ENCODE measurements at regions not wholly inside any gene's neighbourhood (a gene's known extent, or its start where the extent isn't known, plus 50 kb on each side); places are given as distances from the start of the nearest gene placed in this dataset.

DNA sequence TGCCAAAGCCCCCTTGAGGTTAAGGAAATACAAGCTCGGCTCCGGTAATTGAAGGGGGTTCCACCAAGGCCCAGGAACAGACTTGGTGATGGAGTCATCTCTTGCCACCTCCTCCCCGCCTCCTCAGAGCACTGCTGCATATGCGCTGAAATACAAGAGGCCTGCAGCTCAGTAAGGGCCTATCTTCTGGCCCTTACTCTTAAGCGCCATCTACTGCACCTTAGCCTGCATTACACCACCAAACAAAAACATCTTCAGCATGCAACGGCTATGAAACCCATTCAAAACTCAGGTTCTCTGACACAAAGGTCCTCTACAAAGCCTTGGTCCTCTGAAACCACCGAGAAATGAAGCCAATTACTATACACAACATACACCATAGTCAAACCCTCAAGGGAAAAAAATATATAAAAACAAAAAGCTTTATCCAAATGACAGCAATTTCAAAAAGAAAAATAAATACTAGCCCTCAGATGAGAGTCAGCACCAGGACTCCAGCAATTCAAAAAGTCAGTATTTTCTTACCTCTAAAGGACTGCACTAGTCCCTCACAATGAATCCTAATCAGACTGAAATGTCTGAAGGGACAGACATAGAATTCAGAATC, 176.8 kb upstream of the TBX20 start:
- Mint-ChIP-seq H3K36me3 (no peaks in the 10 kb centered on the region), H3K27ac (no peak overlapping the region), H3K9me3 (peaks cover 0 to 6% (median 0%) of the 10 kb centered on the region in 6 donors), H3K4me1 (no peaks in the 10 kb centered on the region), H3K4me3 (no peak overlapping the region), H3K27me3 (ENCODE audit: low read depth in 3 of 3) (peaks cover 5 to 13% (median 5%) of the 10 kb centered on the region in 3 donors)
- no peak for DNase-seq

DNA sequence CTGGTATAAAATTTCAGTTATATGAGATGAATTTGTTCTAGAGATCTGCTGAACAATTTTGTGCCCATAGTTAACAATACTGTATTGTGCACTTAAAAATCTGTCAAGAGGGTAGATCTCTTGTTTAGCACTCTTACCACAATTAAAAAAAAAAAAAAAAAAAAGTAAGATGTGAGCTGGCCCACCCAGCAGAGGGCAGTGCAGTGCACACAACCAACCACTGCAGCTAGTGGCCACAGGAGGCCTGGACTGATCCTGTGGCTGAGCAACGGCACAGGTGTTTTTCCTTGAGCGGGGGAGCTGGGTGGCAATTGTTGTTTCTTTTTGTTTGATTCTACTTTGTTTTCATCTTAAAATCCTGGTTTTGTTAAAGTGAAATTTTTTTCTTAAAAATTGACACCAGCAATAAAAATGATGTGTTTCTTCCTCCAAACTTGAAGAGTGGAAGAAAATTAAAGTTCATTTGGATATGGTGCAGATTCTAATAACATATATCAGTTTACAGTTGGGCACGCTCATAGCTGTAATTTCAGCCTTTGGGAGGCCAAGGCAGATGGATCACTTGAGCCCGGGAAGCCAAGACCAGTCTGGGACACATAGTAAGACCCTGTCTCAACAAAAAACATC, 171.1 kb upstream of the TBX20 start:
- H3K36me3 Mint-ChIP-seq = no peaks in the 10 kb centered on the region
- peaks cover 2 to 6% (median 5%) of the 10 kb centered on the region in 3 donors for H3K27me3 Mint-ChIP-seq (ENCODE audit: low read depth in 3 of 3)
- DNase-seq = peak; percentile 31 to 55 (median 51)
- no peak overlapping the region for H3K27ac Mint-ChIP-seq
- no peaks in the 10 kb centered on the region for H3K4me1 Mint-ChIP-seq
- no peaks in the 10 kb centered on the region for H3K9me3 Mint-ChIP-seq
- no peak overlapping the region for H3K4me3 Mint-ChIP-seq

DNA sequence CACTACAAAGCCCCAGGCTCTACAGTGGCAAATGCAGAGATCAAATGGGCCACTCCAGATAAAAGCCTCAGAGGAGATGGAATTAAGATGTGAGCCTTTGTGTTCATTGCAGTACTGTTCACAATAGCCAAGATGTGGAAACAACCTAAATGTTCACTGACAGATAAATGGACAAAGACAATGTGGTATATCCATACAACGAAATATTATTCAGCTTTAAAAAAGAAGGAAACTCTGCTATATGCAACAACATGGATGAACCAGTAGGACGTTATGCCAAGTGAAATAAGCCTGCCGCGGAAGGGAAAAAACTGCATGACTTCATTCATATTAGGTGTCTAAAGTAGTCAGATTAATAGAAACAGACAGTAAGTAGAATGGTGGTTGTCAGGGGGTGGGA, 170.5 kb upstream of the TBX20 start:
- Mint-ChIP-seq H3K27ac (no peak overlapping the region), H3K36me3 (no peaks in the 10 kb centered on the region), H3K9me3 (no peaks in the 10 kb centered on the region), H3K4me3 (no peak overlapping the region), H3K4me1 (no peaks in the 10 kb centered on the region), H3K27me3 (ENCODE audit: low read depth in 3 of 3) (peaks cover 2 to 6% (median 5%) of the 10 kb centered on the region in 3 donors)
- no peak for DNase-seq

DNA sequence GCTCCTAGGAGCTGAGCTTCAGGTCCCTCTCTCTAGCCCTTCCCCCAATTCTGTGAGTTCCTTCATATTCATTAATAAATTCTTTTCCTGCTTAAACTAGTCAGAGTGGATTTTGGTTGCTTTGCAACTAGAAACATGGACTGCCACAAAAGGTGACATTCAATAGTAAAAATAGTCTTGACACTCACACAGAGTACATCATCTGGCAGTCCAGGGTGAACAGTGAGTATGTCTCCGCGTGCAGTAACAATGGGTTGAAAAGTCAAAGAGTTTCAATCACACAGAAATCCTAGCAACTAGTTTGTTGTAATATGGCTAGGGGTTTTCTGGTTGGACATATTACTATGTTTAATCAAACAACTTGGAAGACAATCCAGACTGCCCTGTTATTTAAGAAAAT, 168.8 kb upstream of the TBX20 start:
- Mint-ChIP-seq H3K27me3 (ENCODE audit: low read depth in 3 of 3) (peaks cover 0 to 5% (median 5%) of the 10 kb centered on the region in 3 donors), H3K36me3 (no peaks in the 10 kb centered on the region), H3K27ac (no peak overlapping the region), H3K4me1 (no peaks in the 10 kb centered on the region), H3K4me3 (no peak overlapping the region), H3K9me3 (no peaks in the 10 kb centered on the region)
- DNase-seq = no peak

DNA sequence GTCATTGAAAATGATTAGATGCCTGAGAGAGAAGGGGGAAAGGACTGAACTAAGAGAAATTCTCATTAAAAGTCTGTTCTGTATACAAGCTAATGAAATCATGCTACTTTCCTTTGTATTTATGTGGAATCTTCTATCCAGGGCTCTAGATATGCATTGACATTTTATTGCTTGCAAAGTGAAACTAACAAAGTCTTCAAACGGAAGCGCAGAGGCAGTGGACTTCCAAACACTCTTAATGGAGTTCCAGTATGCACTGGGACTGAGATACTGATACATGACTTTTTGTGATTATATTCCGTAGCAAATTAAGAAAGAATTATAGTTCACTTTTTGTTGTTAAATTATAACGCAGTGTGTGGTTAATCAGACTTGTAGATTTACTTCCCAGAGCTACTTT, 166.8 kb upstream of the TBX20 start:
- H3K27ac Mint-ChIP-seq = no peak overlapping the region
- no peaks in the 10 kb centered on the region for H3K9me3 Mint-ChIP-seq
- DNase-seq = no peak
- peak overlapping the region in 1 of 5 donors; percentile 25 for H3K4me3 Mint-ChIP-seq
- H3K27me3 Mint-ChIP-seq (ENCODE audit: low read depth in 3 of 3) = peaks cover 0 to 7% (median 0%) of the 10 kb centered on the region in 3 donors
- no peaks in the 10 kb centered on the region for H3K4me1 Mint-ChIP-seq
- no peaks in the 10 kb centered on the region for H3K36me3 Mint-ChIP-seq

DNA sequence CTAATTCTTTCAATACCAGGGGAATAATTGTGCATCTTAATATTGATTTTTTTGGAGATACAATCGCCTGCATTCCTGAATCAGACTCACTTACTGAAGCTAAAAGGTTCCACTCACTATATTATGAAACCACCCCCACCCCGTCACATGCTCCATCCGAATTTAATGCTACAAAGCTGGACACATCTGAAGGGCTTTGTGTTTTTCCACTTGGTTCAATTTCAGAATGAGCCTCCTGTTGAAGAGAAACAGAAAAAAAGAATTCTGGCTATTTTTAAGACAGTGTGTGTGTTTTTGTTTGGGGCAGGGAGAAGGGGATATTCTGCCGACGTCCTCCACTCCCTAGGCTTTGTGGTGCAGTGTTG, 165.5 kb upstream of the TBX20 start:
- DNase-seq = no peak
- peaks cover 0 to 5% (median 0%) of the 10 kb centered on the region in 3 donors for H3K27me3 Mint-ChIP-seq (ENCODE audit: low read depth in 3 of 3)
- no peak overlapping the region for H3K27ac Mint-ChIP-seq
- H3K36me3 Mint-ChIP-seq = no peaks in the 10 kb centered on the region
- H3K4me1 Mint-ChIP-seq = no peaks in the 10 kb centered on the region
- no peaks in the 10 kb centered on the region for H3K9me3 Mint-ChIP-seq
- H3K4me3 Mint-ChIP-seq = no peak overlapping the region

DNA sequence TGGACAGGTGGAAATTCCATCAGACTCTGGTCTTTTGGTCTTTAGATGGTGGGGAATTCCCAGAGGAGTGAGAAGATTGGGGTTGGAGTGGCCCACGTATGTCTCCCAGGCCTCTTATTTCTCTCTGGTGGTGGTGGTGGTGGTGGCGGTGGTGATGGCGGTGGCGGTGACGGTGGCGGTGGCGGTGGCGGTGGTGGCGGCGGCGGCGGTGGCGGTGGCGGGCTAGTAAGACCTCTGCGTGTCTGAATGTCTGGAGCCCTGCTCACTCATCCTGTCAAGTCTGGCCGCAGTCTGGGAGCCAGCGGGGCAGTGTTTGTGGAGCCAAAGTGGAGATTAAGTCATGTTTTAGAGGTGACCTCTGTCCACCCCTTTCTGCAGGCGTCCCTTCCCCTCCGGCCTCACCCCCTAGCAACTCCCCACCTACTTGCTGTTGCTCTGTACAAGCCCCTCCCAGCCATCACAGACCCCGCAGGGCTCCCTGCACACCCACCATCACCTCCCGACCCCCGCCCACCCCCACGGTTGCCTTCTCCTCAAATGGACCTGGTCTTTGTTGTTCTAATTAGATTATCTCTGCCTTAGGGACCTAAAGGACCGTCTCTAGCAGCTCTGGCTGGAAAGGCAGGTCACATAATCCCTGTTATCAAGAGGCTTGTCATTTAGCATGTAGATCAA, 165.0 kb upstream of the TBX20 start:
- H3K4me3 Mint-ChIP-seq = no peak overlapping the region
- no peaks in the 10 kb centered on the region for H3K36me3 Mint-ChIP-seq
- no peak overlapping the region for H3K27ac Mint-ChIP-seq

DNA sequence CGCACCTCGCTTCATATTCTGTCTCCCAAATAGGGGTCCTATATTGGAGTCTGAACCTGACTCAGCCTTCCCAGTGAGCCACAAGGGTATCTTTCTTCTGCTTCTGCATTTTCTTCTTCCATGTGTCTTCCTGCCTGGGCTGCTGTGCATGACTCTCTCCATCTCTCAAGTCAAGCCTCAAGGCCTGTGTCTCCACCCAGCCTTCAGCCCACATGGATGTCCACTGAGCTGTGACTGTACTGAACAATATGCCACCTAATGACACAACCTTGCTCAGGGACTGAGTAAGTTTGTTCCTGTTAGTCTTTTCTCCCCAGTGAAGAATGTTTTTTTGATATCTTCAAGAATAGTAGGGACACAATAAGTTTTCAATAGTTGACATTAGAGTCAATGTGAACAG, 162.7 kb upstream of the TBX20 start:
- Mint-ChIP-seq H3K4me1 (no peaks in the 10 kb centered on the region), H3K36me3 (no peaks in the 10 kb centered on the region), H3K4me3 (no peak overlapping the region), H3K9me3 (no peaks in the 10 kb centered on the region), H3K27me3 (ENCODE audit: low read depth in 3 of 3) (peaks cover 0 to 11% (median 2%) of the 10 kb centered on the region in 3 donors), H3K27ac (no peak overlapping the region)
- no peak for DNase-seq

More for the DNA sequence above, 165.0 kb upstream of the TBX20 start:
- DNase-seq = no peak
- H3K9me3 Mint-ChIP-seq = no peaks in the 10 kb centered on the region
- no peaks in the 10 kb centered on the region for H3K4me1 Mint-ChIP-seq
- H3K27me3 Mint-ChIP-seq (ENCODE audit: low read depth in 3 of 3) = peaks cover 0 to 5% (median 0%) of the 10 kb centered on the region in 3 donors

DNA sequence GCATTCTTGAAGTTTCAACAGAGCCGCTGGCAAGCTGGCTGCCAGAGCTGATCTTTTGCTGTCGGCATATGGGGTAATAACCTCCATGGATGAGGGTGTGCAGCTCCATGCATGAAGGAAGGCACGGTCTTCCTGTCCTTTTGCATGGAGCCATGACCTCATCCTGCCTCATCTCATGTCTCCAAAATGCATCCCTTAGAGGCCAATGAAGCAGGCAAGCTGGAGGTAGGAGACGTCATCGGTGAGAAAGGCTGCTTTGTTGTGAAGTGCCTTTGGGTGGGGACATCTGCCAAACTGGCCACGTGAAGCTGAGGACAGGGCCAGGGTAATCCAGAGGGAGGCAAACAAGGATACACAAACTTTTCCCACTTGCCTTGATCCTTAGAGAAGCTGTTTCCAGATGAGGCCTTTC, 161.5 kb upstream of the TBX20 start:
- Mint-ChIP-seq H3K4me1 (no peaks in the 10 kb centered on the region), H3K9me3 (no peaks in the 10 kb centered on the region), H3K4me3 (no peak overlapping the region), H3K27me3 (ENCODE audit: low read depth in 3 of 3) (peaks cover 0 to 11% (median 2%) of the 10 kb centered on the region in 3 donors), H3K36me3 (no peaks in the 10 kb centered on the region), H3K27ac (no peak overlapping the region)
- DNase-seq = no peak

DNA sequence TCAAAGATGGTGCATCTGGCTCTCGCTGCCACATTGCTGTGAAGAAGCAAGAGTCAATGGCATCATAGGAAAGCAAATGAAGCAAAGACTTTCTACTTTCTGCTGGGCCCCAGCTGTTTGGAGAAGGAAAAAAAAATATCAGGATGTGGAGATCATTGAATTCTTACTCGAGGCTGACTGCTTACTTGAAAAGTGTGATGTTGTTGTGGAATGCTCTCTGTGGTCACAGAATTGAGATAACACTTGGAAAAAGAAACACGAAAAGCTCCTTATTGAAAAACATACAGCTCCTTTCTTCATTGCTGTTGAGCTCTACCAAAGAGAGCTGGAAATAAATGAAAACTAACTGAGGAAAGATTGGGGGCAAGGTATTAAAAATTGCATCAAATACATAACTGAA, 157.4 kb upstream of the TBX20 start:
- Mint-ChIP-seq H3K4me3 (no peak overlapping the region), H3K4me1 (no peaks in the 10 kb centered on the region), H3K36me3 (no peaks in the 10 kb centered on the region), H3K27ac (no peak overlapping the region), H3K27me3 (ENCODE audit: low read depth in 3 of 3) (peaks cover 0 to 15% (median 3%) of the 10 kb centered on the region in 3 donors), H3K9me3 (no peaks in the 10 kb centered on the region)
- DNase-seq = no peak

DNA sequence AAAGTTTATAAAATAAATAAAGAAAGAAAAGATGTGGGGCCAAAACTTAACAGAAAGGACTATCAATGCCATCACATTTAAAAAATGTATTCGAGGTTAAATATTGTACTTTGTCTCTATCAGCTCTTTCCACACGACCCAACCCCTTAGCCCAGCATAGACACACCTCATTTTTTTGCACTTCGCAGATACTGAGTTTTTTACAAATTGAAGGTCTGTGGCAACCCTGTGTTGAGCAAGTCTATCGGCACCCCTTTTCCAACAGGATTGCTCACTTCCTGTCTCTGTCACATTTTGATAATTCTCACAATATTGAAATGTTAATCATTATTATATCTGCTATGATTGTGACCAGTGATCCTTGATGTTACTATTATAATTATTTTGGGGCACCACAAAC, 151.6 kb upstream of the TBX20 start:
- H3K4me1 Mint-ChIP-seq = no peaks in the 10 kb centered on the region

DNA sequence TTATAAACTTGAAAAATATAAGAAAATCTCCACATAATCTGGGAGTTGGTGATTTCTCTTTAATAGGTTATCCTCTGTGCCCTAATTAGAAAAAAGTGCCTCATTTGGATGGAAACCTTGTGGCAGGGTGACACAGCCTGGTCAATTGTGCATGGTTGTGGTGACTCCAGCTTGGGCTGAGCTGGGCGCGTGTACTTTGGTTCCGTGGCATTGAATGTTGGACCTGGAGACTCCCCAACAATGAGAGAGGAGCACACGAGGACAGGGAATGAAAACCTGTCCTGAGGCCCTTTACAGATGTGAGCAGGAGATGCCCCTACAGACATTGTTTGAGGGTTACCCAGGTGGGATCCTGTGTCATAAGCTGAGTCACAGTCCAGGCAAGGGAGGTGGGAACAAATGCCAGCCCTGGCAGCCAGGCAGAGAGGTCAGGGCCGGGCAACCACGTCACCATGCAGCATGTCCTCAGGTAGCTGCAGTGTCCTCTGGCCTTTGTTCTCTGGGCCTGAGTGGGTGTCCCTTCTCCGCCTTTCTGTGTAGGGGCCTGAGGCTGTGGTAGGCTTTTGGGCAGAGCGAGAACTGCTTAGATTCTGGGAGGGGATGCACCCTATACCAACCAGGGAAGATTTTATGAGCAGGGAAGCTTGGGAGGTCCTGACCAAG, 147.4 kb upstream of the TBX20 start:
- Mint-ChIP-seq H3K9me3 (peaks cover 0 to under 1% (median 0%) of the 10 kb centered on the region in 6 donors), H3K4me1 (no peaks in the 10 kb centered on the region), H3K27me3 (ENCODE audit: low read depth in 3 of 3) (peaks cover 0 to 5% (median 3%) of the 10 kb centered on the region in 3 donors), H3K27ac (no peak overlapping the region), H3K4me3 (no peak overlapping the region), H3K36me3 (no peaks in the 10 kb centered on the region)
- no peak for DNase-seq

More for the DNA sequence above, 151.6 kb upstream of the TBX20 start:
- Mint-ChIP-seq H3K27me3 (ENCODE audit: low read depth in 3 of 3) (peaks cover 3 to 6% (median 5%) of the 10 kb centered on the region in 3 donors), H3K9me3 (no peaks in the 10 kb centered on the region), H3K4me3 (no peak overlapping the region), H3K27ac (no peak overlapping the region), H3K36me3 (no peaks in the 10 kb centered on the region)
- DNase-seq = no peak

DNA sequence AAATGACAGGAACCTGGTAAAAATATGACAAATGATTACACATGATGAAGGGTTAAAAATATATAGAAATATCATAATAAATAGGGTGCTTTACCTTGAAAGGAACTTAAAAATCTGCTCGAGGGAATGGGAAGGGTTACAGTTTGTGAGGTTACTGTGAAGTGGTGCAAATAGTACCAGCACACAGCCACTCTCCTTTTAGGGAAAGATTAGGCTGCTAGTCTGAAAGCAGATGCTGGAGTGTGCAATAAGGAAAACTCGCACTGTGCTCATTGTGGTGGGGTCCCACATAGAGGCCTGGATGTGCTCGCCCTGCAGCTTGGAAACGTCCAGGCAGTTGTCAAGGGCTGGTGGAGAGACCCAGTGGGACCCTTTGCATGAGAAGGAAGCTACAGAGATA, 145.9 kb upstream of the TBX20 start:
- no peaks in the 10 kb centered on the region for H3K4me1 Mint-ChIP-seq
- no peak for DNase-seq
- H3K9me3 Mint-ChIP-seq = peaks cover 0 to 1% (median 0%) of the 10 kb centered on the region in 6 donors
- peaks cover 2 to 5% (median 3%) of the 10 kb centered on the region in 3 donors for H3K27me3 Mint-ChIP-seq (ENCODE audit: low read depth in 3 of 3)
- no peak overlapping the region for H3K27ac Mint-ChIP-seq
- no peaks in the 10 kb centered on the region for H3K36me3 Mint-ChIP-seq
- no peak overlapping the region for H3K4me3 Mint-ChIP-seq

DNA sequence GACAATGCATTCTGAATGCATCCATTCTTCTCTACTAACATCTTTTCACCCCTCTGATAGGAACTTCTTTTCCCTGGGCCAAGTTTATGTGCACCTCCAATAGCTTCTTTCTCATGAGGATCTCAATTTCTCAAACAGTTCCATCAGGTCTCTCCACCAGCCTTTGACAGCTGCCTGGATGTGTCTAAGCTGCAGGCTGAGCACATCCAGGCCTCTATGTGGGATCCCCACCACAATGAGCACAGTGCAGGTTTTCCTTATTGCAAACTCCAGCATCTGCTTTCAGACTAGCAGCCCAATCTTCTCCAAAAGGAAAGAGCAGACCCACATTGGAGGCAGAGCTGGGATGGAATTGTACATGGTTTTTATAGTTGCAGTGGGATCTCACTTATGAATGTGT, 145.3 kb upstream of the TBX20 start:
- Mint-ChIP-seq H3K9me3 (peaks cover 0 to 1% (median 0%) of the 10 kb centered on the region in 6 donors), H3K4me3 (no peak overlapping the region), H3K27me3 (ENCODE audit: low read depth in 3 of 3) (peaks cover 2 to 5% (median 3%) of the 10 kb centered on the region in 3 donors), H3K36me3 (no peaks in the 10 kb centered on the region), H3K27ac (no peak overlapping the region), H3K4me1 (no peaks in the 10 kb centered on the region)
- no peak for DNase-seq
